B cell (primary cell): ENCODE measurements at regions not wholly inside any gene's neighbourhood (a gene's known extent, or its start where the extent isn't known, plus 50 kb on each side); places are given as distances from the start of the nearest gene placed in this dataset.

ENCODE experiments used
- ATAC-seq: fragments of 200-7000 bp; cut with Tn5 transposase; one replicate; pipeline ENCODE4 v1.10.0; 2021; ENCODE audit warnings: low read depth, mild to moderate bottlenecking, moderate number of reproducible peaks, moderate library complexity
- CTCF ChIA-PET: fragments of 350-600 bp; sonication (Branson Sonifier 250); formaldehyde crosslinking; loops from one replicate; lab custom pipeline; 2021; ENCODE audit warnings: antibody characterized with exemption, inconsistent platforms; lab: Charles Lee
- POLR2A ChIA-PET: fragments of 350-600 bp; sonication (Branson Sonifier 250); formaldehyde crosslinking; loops from one replicate; lab custom pipeline; 2021; ENCODE audit warnings: antibody characterized with exemption; lab: Charles Lee
- DNase-seq: peaks from one replicate; pipeline ENCODE4 v3.0.0; 2013
- H2AFZ ChIP-seq: 2 replicates; pipeline ENCODE4 v1.6.1; 2012; ENCODE audit warnings: mild to moderate bottlenecking, low read depth, low read length; ENCODE audit not compliant: insufficient read depth, poor library complexity, severe bottlenecking
- H3K27ac ChIP-seq, 2 donors: 1 replicate in 1 of 2; 2 replicates in 1 of 2; pipeline ENCODE4 v1.5.1; 2012 to 2013; ENCODE audit warnings: low read length in 2 of 2, mild to moderate bottlenecking in 2 of 2, moderate library complexity in 1 of 2
- H3K27me3 ChIP-seq, 4 experiments: fragments of 200-600 bp in 1 of 4; sonication (generic) in 1 of 4; replicated peaks in 1 of 4; 1 replicate in 2 of 4; 2 replicates in 2 of 4; pipeline versions ENCODE4 v1.6.1 to v1.7.0; 2013 to 2016; ENCODE audit warnings: low read length in 3 of 4, mild to moderate bottlenecking in 2 of 4, mixed read lengths in 1 of 4, moderate library complexity in 1 of 4; ENCODE audit not compliant: insufficient read depth in 4 of 4, control insufficient read depth in 3 of 4; ENCODE audit errors: control extremely low read depth in 1 of 4
- H3K36me3 ChIP-seq, 2 experiments: replicated peaks in 1 of 2; 1 replicate in 1 of 2; 2 replicates in 1 of 2; pipeline versions ENCODE4 v1.6.1 to v1.7.1; 2013; ENCODE audit warnings: low read length in 1 of 2; ENCODE audit not compliant: insufficient read depth in 2 of 2, control insufficient read depth in 1 of 2; ENCODE audit errors: control extremely low read depth in 1 of 2, extremely low read depth in 1 of 2
- H3K4me1 ChIP-seq, 2 donors: fragments of 200-600 bp in 1 of 2; sonication (generic) in 1 of 2; 1 replicate in 1 of 2; 2 replicates in 1 of 2; pipeline versions ENCODE4 v1.5.1 to v1.6.1; 2013 to 2017; ENCODE audit warnings: low read length in 2 of 2; ENCODE audit not compliant: control insufficient read depth in 2 of 2, insufficient read depth in 2 of 2
- H3K4me2 ChIP-seq: replicated peaks from 2 replicates; pipeline ENCODE3; 2012; ENCODE audit warnings: mild to moderate bottlenecking, low read depth, low read length; ENCODE audit not compliant: poor library complexity, severe bottlenecking
- H3K4me3 ChIP-seq, 5 experiments: fragments of 200-600 bp in 1 of 5; sonication (generic) in 1 of 5; 1 replicate in 3 of 5; 2 replicates in 2 of 5; pipeline versions ENCODE4 v1.5.1 to v1.7.0; 2011 to 2016; ENCODE audit warnings: low read length in 4 of 5, mild to moderate bottlenecking in 4 of 5, low read depth in 2 of 5, control low read depth in 1 of 5, moderate library complexity in 1 of 5; ENCODE audit not compliant: insufficient read depth in 1 of 5; ENCODE audit errors: control extremely low read depth in 1 of 5, extremely low read depth in 1 of 5
- H3K79me2 ChIP-seq: fragments of 200-600 bp; sonication (generic); one replicate; pipeline ENCODE4 v1.6.0; 2016; ENCODE audit warnings: low read length; ENCODE audit not compliant: control insufficient read depth, insufficient read depth
- H3K9ac ChIP-seq: fragments of 200-600 bp; sonication (generic); 2 replicates; pipeline ENCODE4 v1.6.1; 2017; ENCODE audit warnings: mild to moderate bottlenecking, low read length, moderate library complexity
- H3K9me3 ChIP-seq, 3 donors: one replicate each; pipeline versions ENCODE4 v1.6.1 to v1.7.1; 2013; ENCODE audit warnings: low read length in 2 of 3; ENCODE audit not compliant: control insufficient read depth in 2 of 3, insufficient read depth in 1 of 3; ENCODE audit errors: control extremely low read depth in 1 of 3
- H4K20me1 ChIP-seq: 2 replicates; pipeline ENCODE4 v1.6.0; 2012; ENCODE audit warnings: mild to moderate bottlenecking, low read length; ENCODE audit not compliant: insufficient read depth, control insufficient read depth, poor library complexity, severe bottlenecking
- H3K27ac Mint-ChIP-seq: one replicate; pipeline ENCODE4 v1.8.0; 2021; ENCODE audit warnings: mixed read lengths
- H3K27me3 Mint-ChIP-seq: one replicate; pipeline ENCODE4 v1.8.0; 2021; ENCODE audit warnings: mixed read lengths
- H3K4me1 Mint-ChIP-seq: one replicate; pipeline ENCODE4 v1.8.0; 2021; ENCODE audit warnings: mixed read lengths
- H3K4me3 Mint-ChIP-seq: one replicate; pipeline ENCODE4 v1.8.0; 2021; ENCODE audit warnings: mixed read lengths
- H3K9me3 Mint-ChIP-seq: one replicate; pipeline ENCODE4 v1.8.0; 2022; ENCODE audit warnings: mixed read lengths; ENCODE audit not compliant: insufficient read depth
- CTCF ChIP-seq: fragments of 200-600 bp; IDR thresholded peaks from one replicate; pipeline ENCODE4 v1.8.0; 2022; ENCODE audit warnings: antibody characterized with exemption, mild to moderate bottlenecking
- EZH2 ChIP-seq: IDR thresholded peaks from 2 replicates; pipeline ENCODE4 v1.6.1; 2012; ENCODE audit warnings: borderline replicate concordance, low read depth, mild to moderate bottlenecking, moderate library complexity, low read length; ENCODE audit not compliant: insufficient read depth, poor library complexity, severe bottlenecking
- WGBS: methylation state at CpG from one replicate; pipeline ENCODE4 v1.1.5; 2013; ENCODE audit warnings: missing lambda C conversion rate; ENCODE audit not compliant: insufficient coverage; 5-methylcytosine and 5-hydroxymethylcytosine counted together
- intact Hi-C: fragments of 100-400 bp; cut with micrococcal nuclease; formaldehyde crosslinking; loops from one replicate; pipeline ENCODE4 v1.10.0; 2022

- Mint-ChIP-seq H3K27me3 (no peaks in the 10 kb centered on the region), H3K27ac (no peak overlapping the region), H3K4me3 (no peak overlapping the region), H3K4me1 (no peaks in the 10 kb centered on the region), H3K9me3 (peaks cover 9% of the 10 kb centered on the region)
- Histone ChIP-seq H3K27me3 (no peaks in the 10 kb centered on the region), H3K4me1 (no peaks in the 10 kb centered on the region), H3K4me3 (no peak overlapping the region), H3K79me2 (no peaks in the 10 kb centered on the region), H3K36me3 (no peaks in the 10 kb centered on the region), H3K9me3 (peaks cover 0 to 5% (median 0%) of the 10 kb centered on the region in 3 donors), H3K4me2 (no peak overlapping the region), H3K9ac (no peak overlapping the region), H4K20me1 (no peaks in the 10 kb centered on the region), H2AFZ (no peak overlapping the region), H3K27ac (no peak overlapping the region)
- ATAC-seq (no peak), DNase-seq (no peak)
- ChIA-PET CTCF (no interaction called here), POLR2A (no interaction called here)
- WGBS, result 93% methylated on average over 6 of the region's 6 CpGs
- TF ChIP-seq CTCF (no peak), EZH2 (no peak)
- intact Hi-C loops, result no loop called here
Measured at GRCh38 chr16:6947291-6947690, 385.4 kb upstream of the RBFOX1 start.

GRCh38 chr16:6946802-6947201 lies 385.8 kb upstream of the RBFOX1 start:
- TF ChIP-seq CTCF, result no peak
- no peak for TF ChIP-seq EZH2
- no peak overlapping the region for H3K4me3 ChIP-seq
- WGBS, result no CpG with 5 or more reads among the region's 1 CpG
- intact Hi-C loops, result no loop called here
- H3K4me1 ChIP-seq, result no peaks in the 10 kb centered on the region
- no peaks in the 10 kb centered on the region for H3K27me3 Mint-ChIP-seq
- H3K79me2 ChIP-seq, result no peaks in the 10 kb centered on the region
- peaks cover 9% of the 10 kb centered on the region for H3K9me3 Mint-ChIP-seq
- no peaks in the 10 kb centered on the region for H4K20me1 ChIP-seq
- POLR2A ChIA-PET, result no interaction called here
- no peak for DNase-seq
- no peak overlapping the region for H3K27ac Mint-ChIP-seq
- peaks cover 0 to 5% (median 0%) of the 10 kb centered on the region in 3 donors for H3K9me3 ChIP-seq
- ATAC-seq, result no peak
- no peak overlapping the region for H2AFZ ChIP-seq
- no peaks in the 10 kb centered on the region for H3K36me3 ChIP-seq
- no peaks in the 10 kb centered on the region for H3K27me3 ChIP-seq
- CTCF ChIA-PET, result no interaction called here
- no peaks in the 10 kb centered on the region for H3K4me1 Mint-ChIP-seq
- H3K9ac ChIP-seq, result no peak overlapping the region
- no peak overlapping the region for H3K4me2 ChIP-seq
- no peak overlapping the region for H3K27ac ChIP-seq
- no peak overlapping the region for H3K4me3 Mint-ChIP-seq
